ENCODE measurements at regions not wholly inside any gene's neighbourhood (a gene's known extent, or its start where the extent isn't known, plus 50 kb on each side); places are given as distances from the start of the nearest gene placed in this dataset.

- no peak overlapping the region for H3K4me3 ChIP-seq
- whole genome bisulfite sequencing: 82% methylated on average over 1 of the region's 1 CpG
- H3K9me3 ChIP-seq: no peaks in the 10 kb centered on the region
- H3K27ac ChIP-seq: no peak overlapping the region
- TF ChIP-seq POLR2A (IDR thresholded peaks at IDR 0.05): no peak
- TF ChIP-seq POLR2AphosphoS5 (IDR thresholded peaks at IDR 0.05): no peak
- TF ChIP-seq CTCF (IDR thresholded peaks at IDR 0.05): no peak
- H3K27me3 ChIP-seq (replicated peaks; ENCODE audit: insufficient read depth): no peaks in the 10 kb centered on the region
- DNase-seq (ENCODE audit: low spot score): no peak
- intact Hi-C loops (cut with DNase I): no loop called here
- no peaks in the 10 kb centered on the region for H3K4me1 ChIP-seq (replicated peaks)
- H3K36me3 ChIP-seq: no peaks in the 10 kb centered on the region
Observed at GRCh38 chr3:30418443-30418842, 188.0 kb upstream of the TGFBR2 start.

- Histone ChIP-seq H3K27ac (no peak overlapping the region), H3K9me3 (no peaks in the 10 kb centered on the region), H3K36me3 (no peaks in the 10 kb centered on the region), H3K4me3 (no peak overlapping the region), H3K27me3 (replicated peaks; ENCODE audit: insufficient read depth) (no peaks in the 10 kb centered on the region), H3K4me1 (replicated peaks) (no peaks in the 10 kb centered on the region)
- intact Hi-C loops (cut with DNase I): loop anchor here (10.0 kb wide), 1 partner anchor 66 kb away; no protein-coding TSS in a partner anchor
- 71% methylated on average over 2 of the region's 2 CpGs for WGBS
- TF ChIP-seq CTCF (IDR thresholded peaks at IDR 0.05) (no peak), POLR2A (IDR thresholded peaks at IDR 0.05) (no peak), POLR2AphosphoS5 (IDR thresholded peaks at IDR 0.05) (no peak)
- DNase-seq (ENCODE audit: low spot score): no peak
Observed at GRCh38 chr3:30421266-30421665, 185.1 kb upstream of the TGFBR2 start.

- Histone ChIP-seq H3K27ac (no peak overlapping the region), H3K36me3 (no peaks in the 10 kb centered on the region), H3K4me1 (replicated peaks) (no peaks in the 10 kb centered on the region), H3K9me3 (no peaks in the 10 kb centered on the region), H3K27me3 (replicated peaks; ENCODE audit: insufficient read depth) (no peaks in the 10 kb centered on the region), H3K4me3 (no peak overlapping the region)
- TF ChIP-seq POLR2AphosphoS5 (IDR thresholded peaks at IDR 0.05): peak; percentile 14
- TF ChIP-seq CTCF (IDR thresholded peaks at IDR 0.05): no peak
- no peak for TF ChIP-seq POLR2A (IDR thresholded peaks at IDR 0.05)
- intact Hi-C loops (cut with DNase I): loop anchor here (10.0 kb wide), 1 partner anchor 72 kb away; no protein-coding TSS in a partner anchor
- DNase-seq (ENCODE audit: low spot score): peak; percentile 17
- 0% methylated on average over 3 of the region's 3 CpGs for WGBS
Observed at GRCh38 chr3:30426293-30426993, 180.0 kb upstream of the TGFBR2 start.

- Histone ChIP-seq H3K4me1 (replicated peaks) (no peaks in the 10 kb centered on the region), H3K36me3 (no peaks in the 10 kb centered on the region), H3K9me3 (no peaks in the 10 kb centered on the region), H3K27me3 (replicated peaks; ENCODE audit: insufficient read depth) (no peaks in the 10 kb centered on the region), H3K27ac (no peak overlapping the region), H3K4me3 (no peak overlapping the region)
- no peak for DNase-seq (ENCODE audit: low spot score)
- TF ChIP-seq CTCF (IDR thresholded peaks at IDR 0.05) (no peak), POLR2A (IDR thresholded peaks at IDR 0.05) (no peak), POLR2AphosphoS5 (IDR thresholded peaks at IDR 0.05) (no peak)
- intact Hi-C loops (cut with DNase I): loop anchor here (10.0 kb wide), 1 partner anchor 73 kb away; no protein-coding TSS in a partner anchor
Observed at GRCh38 chr3:30428251-30428650, 178.2 kb upstream of the TGFBR2 start.

GRCh38 chr3:30435861-30436331 lies 170.5 kb upstream of the TGFBR2 start:
- Histone ChIP-seq H3K27me3 (replicated peaks; ENCODE audit: insufficient read depth) (no peaks in the 10 kb centered on the region), H3K4me3 (no peak overlapping the region), H3K9me3 (no peaks in the 10 kb centered on the region), H3K4me1 (replicated peaks) (no peaks in the 10 kb centered on the region), H3K27ac (no peak overlapping the region), H3K36me3 (no peaks in the 10 kb centered on the region)
- intact Hi-C loops (cut with DNase I): no loop called here
- WGBS: 85% methylated on average over 7 of the region's 7 CpGs
- DNase-seq (ENCODE audit: low spot score): no peak
- TF ChIP-seq POLR2AphosphoS5 (IDR thresholded peaks at IDR 0.05) (no peak), POLR2A (IDR thresholded peaks at IDR 0.05) (no peak), CTCF (IDR thresholded peaks at IDR 0.05) (no peak)
